ENCODE measurements at regions not wholly inside any gene's neighbourhood (a gene's known extent, or its start where the extent isn't known, plus 50 kb on each side); places are given as distances from the start of the nearest gene placed in this dataset.

DNA sequence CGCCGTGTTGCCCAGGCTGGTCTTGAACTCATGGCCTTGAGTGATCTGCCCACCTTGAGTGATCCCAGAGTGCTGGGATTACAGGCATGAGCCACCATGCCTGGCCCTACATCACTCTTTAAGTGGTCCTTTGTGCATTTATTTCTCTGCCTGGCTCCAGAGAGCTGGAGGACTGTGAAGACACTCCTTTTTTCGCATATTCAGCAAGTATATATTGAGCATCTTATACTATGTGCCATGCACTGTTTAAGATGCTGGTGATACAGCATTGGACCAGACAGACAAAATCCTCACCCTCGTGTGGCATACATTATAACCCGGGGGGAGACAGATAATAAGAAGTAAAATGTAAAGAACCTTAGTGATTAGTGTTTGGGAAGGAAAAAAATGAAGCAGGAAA is 66.8 kb upstream of the NPAS1 start:
- TF ChIP-seq CTCF (conservative IDR thresholded peaks at IDR 0.05; ENCODE audit: low read depth, low read length) (no peak), EZH2 (IDR thresholded peaks at IDR 0.05; ENCODE audit: borderline replicate concordance, low read depth, low read length, poor library complexity, severe bottlenecking) (no peak)
